Testis (tissue), 2 donors: ENCODE measurements at regions not wholly inside any gene's neighbourhood (a gene's known extent, or its start where the extent isn't known, plus 50 kb on each side); places are given as distances from the start of the nearest gene placed in this dataset.

Experiments
- CTCF ChIP-seq, 3 experiments: fragments of 450-650 bp in 2 of 3; fragments of 200-600 bp in 1 of 3; sonication (generic) in 1 of 3; IDR thresholded peaks; one replicate each; pipeline ENCODE4 v1.5.1; 2016 to 2019; ENCODE audit warnings: antibody characterized with exemption in 3 of 3, mild to moderate bottlenecking in 2 of 3, moderate library complexity in 1 of 3
- POLR2A ChIP-seq: fragments of 450-650 bp; IDR thresholded peaks from one replicate; pipeline ENCODE4 v1.6.1; 2017; ENCODE audit warnings: antibody characterized with exemption, mild to moderate bottlenecking, moderate library complexity

- TF ChIP-seq CTCF (IDR thresholded peaks at IDR 0.05) = no peak
- TF ChIP-seq POLR2A = no peak
Observed at GRCh38 chrX:85561231-85561630, 181.8 kb upstream of the POF1B start.
